ENCODE measurements at regions not wholly inside any gene's neighbourhood (a gene's known extent, or its start where the extent isn't known, plus 50 kb on each side); places are given as distances from the start of the nearest gene placed in this dataset.

DNA sequence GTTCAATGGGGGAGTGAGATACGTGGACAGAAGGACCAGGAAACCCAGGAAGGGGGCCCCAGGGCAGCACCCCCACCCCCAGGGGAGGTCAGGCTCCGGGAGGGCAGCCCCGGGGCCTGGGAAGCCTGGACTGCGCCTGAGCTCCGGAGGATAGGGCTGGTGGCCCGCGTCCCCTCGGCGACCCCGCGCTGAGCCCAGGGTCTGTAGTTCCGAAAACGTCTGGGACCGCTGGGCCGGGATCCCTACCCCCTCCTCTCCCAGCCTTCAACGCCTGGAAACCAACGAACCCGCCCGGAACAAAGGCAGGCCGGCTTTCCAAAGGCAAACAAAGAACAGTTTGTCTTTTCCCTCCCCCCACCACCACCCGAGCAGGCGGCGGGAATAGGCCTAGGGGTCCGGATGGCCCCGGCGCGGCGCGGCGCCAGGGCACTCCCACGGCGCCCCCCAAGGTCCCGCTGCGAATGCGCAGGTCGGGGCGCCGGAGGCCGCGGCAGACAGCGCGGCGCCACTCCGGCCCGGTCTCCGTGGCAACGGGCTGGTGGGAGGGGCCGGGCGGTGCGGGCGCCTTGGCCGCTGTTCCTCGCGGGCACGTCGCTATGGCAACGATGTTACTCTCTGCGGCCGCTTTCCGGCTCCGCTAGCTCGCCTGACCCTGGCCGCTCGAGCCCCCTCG lies 58.5 kb downstream of the IGLL1 start (continued):
- TF ChIP-seq ELF3 (CRISPR knock-in tag; IDR thresholded peaks at IDR 0.05) (peak; percentile 80; the same call in 1 of the 2 replicates), SIX4 (CRISPR knock-in tag; IDR thresholded peaks at IDR 0.05) (peak; percentile 55), ZNF605 (CRISPR knock-in tag; IDR thresholded peaks at IDR 0.05) (0 out of 2 replicates have a peak, but pooled peaks have one; percentile 61), NFKB2 (CRISPR knock-in tag; IDR thresholded peaks at IDR 0.05; ENCODE audit: borderline replicate concordance) (no peak), ZNF501 (CRISPR knock-in tag; IDR thresholded peaks at IDR 0.05) (no peak), NONO (IDR thresholded peaks at IDR 0.05) (no peak), NONO (CRISPR knock-in tag; conservative IDR thresholded peaks at IDR 0.05) (peak; percentile 85), KLF9 (CRISPR knock-in tag; IDR thresholded peaks at IDR 0.05; ENCODE audit: low read depth) (no peak), TCF7L2 (IDR thresholded peaks at IDR 0.05; ENCODE audit: low read depth, low read length) (no peak), HOXA3 (CRISPR knock-in tag; IDR thresholded peaks at IDR 0.05) (peak; percentile 68), ZNF616 (CRISPR knock-in tag; IDR thresholded peaks at IDR 0.05; ENCODE audit: low read depth) (no peak), ZNF781 (CRISPR knock-in tag; IDR thresholded peaks at IDR 0.05; ENCODE audit: borderline replicate concordance, not compliant biosample characterization) (no peak), ZNF253 (CRISPR knock-in tag; IDR thresholded peaks at IDR 0.05; ENCODE audit: borderline replicate concordance) (no peak), ZNF367 (CRISPR knock-in tag; IDR thresholded peaks at IDR 0.05; ENCODE audit: borderline replicate concordance) (no peak), MEIS1 (CRISPR knock-in tag; IDR thresholded peaks at IDR 0.05; ENCODE audit: borderline replicate concordance) (no peak), HIVEP1 (CRISPR knock-in tag; IDR thresholded peaks at IDR 0.05) (no peak), MTF2 (CRISPR knock-in tag; IDR thresholded peaks at IDR 0.05; ENCODE audit: borderline replicate concordance) (no peak; the same call in 1 of the 2 replicates), RBM22 (optimal IDR thresholded peaks at IDR 0.05; ENCODE audit: low read length) (peak; percentile 98), KDM4B (CRISPR knock-in tag; IDR thresholded peaks at IDR 0.05) (no peak)
- TF ChIP-seq, protein P1, sequence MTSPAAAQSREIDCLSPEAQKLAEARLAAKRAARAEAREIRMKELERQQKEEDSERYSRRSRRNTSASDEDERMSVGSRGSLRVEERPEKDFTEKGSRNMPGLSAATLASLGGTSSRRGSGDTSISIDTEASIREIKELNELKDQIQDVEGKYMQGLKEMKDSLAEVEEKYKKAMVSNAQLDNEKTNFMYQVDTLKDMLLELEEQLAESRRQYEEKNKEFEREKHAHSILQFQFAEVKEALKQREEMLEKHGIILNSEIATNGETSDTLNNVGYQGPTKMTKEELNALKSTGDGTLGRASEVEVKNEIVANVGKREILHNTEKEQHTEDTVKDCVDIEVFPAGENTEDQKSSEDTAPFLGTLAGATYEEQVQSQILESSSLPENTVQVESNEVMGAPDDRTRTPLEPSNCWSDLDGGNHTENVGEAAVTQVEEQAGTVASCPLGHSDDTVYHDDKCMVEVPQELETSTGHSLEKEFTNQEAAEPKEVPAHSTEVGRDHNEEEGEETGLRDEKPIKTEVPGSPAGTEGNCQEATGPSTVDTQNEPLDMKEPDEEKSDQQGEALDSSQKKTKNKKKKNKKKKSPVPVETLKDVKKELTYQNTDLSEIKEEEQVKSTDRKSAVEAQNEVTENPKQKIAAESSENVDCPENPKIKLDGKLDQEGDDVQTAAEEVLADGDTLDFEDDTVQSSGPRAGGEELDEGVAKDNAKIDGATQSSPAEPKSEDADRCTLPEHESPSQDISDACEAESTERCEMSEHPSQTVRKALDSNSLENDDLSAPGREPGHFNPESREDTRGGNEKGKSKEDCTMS (CRISPR knock-in tag; conservative IDR thresholded peaks at IDR 0.05) = no peak
- TF ChIP-seq, protein P2, sequence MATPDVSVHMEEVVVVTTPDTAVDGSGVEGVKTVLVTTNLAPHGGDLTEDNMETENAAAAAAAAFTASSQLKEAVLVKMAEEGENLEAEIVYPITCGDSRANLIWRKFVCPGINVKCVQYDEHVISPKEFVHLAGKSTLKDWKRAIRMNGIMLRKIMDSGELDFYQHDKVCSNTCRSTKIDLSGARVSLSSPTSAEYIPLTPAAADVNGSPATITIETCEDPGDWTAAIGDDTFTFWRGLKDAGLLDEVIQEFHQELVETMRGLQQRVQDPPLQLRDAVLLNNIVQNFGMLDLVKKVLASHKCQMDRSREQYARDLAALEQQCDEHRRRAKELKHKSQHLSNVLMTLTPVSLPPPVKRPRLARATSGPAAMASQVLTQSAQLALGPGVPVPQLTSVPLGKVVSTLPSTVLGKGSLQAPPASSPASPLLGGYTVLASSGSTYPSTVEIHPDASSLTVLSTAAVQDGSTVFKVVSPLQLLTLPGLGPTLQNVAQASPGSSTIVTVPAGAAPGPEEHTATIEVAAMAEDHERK (CRISPR knock-in tag; IDR thresholded peaks at IDR 0.05; ENCODE audit: low read depth) = no peak
- TF ChIP-seq, protein P3, sequence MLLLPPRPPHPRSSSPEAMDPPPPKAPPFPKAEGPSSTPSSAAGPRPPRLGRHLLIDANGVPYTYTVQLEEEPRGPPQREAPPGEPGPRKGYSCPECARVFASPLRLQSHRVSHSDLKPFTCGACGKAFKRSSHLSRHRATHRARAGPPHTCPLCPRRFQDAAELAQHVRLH (CRISPR knock-in tag; IDR thresholded peaks at IDR 0.05; ENCODE audit: borderline replicate concordance, low read depth) = peak; percentile 57; the same call in 1 of the 2 replicates
- TF ChIP-seq, protein P4, sequence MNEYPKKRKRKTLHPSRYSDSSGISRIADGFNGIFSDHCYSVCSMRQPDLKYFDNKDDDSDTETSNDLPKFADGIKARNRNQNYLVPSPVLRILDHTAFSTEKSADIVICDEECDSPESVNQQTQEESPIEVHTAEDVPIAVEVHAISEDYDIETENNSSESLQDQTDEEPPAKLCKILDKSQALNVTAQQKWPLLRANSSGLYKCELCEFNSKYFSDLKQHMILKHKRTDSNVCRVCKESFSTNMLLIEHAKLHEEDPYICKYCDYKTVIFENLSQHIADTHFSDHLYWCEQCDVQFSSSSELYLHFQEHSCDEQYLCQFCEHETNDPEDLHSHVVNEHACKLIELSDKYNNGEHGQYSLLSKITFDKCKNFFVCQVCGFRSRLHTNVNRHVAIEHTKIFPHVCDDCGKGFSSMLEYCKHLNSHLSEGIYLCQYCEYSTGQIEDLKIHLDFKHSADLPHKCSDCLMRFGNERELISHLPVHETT (CRISPR knock-in tag; conservative IDR thresholded peaks at IDR 0.05) = peak; percentile 71; the same call in 1 of the 2 replicates
- TF ChIP-seq, protein P5, sequence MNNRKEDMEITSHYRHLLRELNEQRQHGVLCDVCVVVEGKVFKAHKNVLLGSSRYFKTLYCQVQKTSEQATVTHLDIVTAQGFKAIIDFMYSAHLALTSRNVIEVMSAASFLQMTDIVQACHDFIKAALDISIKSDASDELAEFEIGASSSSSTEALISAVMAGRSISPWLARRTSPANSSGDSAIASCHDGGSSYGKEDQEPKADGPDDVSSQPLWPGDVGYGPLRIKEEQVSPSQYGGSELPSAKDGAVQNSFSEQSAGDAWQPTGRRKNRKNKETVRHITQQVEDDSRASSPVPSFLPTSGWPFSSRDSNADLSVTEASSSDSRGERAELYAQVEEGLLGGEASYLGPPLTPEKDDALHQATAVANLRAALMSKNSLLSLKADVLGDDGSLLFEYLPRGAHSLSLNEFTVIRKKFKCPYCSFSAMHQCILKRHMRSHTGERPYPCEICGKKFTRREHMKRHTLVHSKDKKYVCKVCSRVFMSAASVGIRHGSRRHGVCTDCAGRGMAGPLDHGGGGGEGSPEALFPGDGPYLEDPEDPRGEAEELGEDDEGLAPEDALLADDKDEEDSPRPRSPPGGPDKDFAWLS (CRISPR knock-in tag; IDR thresholded peaks at IDR 0.05; ENCODE audit: borderline replicate concordance) = no peak
